WTC11 (cell line): ENCODE measurements at regions not wholly inside any gene's neighbourhood (a gene's known extent, or its start where the extent isn't known, plus 50 kb on each side); places are given as distances from the start of the nearest gene placed in this dataset.

Source experiments
- ATAC-seq: fragments of 200-7000 bp; cut with Tn5 transposase; 2 replicates; pipeline ENCODE4 v1.10.0; 2021; ENCODE audit warnings: mild to moderate bottlenecking, moderate library complexity
- CTCF ChIA-PET: fragments of 300-600 bp; sonication (Branson Sonifier 250); formaldehyde crosslinking; loops from one replicate; lab custom pipeline; 2021; ENCODE audit warnings: antibody characterized with exemption; lab: Charles Lee
- POLR2A ChIA-PET: fragments of 350-600 bp; sonication (Branson Sonifier 250); formaldehyde crosslinking; loops from one replicate; lab custom pipeline; 2021; ENCODE audit warnings: antibody characterized with exemption; lab: Charles Lee
- DNase-seq: peaks from one replicate; pipeline ENCODE4 v3.0.0; 2021; ENCODE audit warnings: low spot score
- H3K27ac Mint-ChIP-seq: 2 replicates; pipeline ENCODE4 v1.8.0; 2021; ENCODE audit warnings: mixed read lengths
- H3K27me3 Mint-ChIP-seq: 2 replicates; pipeline ENCODE4 v1.8.0; 2021; ENCODE audit warnings: low read depth, mild to moderate bottlenecking, moderate library complexity, mixed read lengths
- H3K36me3 Mint-ChIP-seq: 2 replicates; pipeline ENCODE4 v1.8.0; 2021; ENCODE audit warnings: mixed read lengths
- H3K4me1 Mint-ChIP-seq: 2 replicates; pipeline ENCODE4 v1.8.0; 2022; ENCODE audit warnings: mixed read lengths
- H3K4me3 Mint-ChIP-seq: 2 replicates; pipeline ENCODE4 v1.8.0; 2021; ENCODE audit warnings: mild to moderate bottlenecking, moderate library complexity, mixed read lengths
- H3K9me3 Mint-ChIP-seq: 2 replicates; pipeline ENCODE4 v1.8.0; 2021; ENCODE audit warnings: mixed read lengths
- ARID4B ChIP-seq: sonication (generic); formaldehyde crosslinking; IDR thresholded peaks from 2 replicates; pipeline ENCODE4 v1.8.0; 2023; ENCODE audit warnings: missing genetic modification reagents, mild to moderate bottlenecking, borderline replicate concordance
- CREB1 ChIP-seq: sonication (generic); formaldehyde crosslinking; IDR thresholded peaks from 2 replicates; pipeline ENCODE4 v1.8.0; 2023; ENCODE audit warnings: mild to moderate bottlenecking, missing genetic modification reagents
- E2F1 ChIP-seq: sonication (generic); formaldehyde crosslinking; IDR thresholded peaks from 2 replicates; pipeline ENCODE4 v1.8.0; 2022; ENCODE audit warnings: mild to moderate bottlenecking, missing genetic modification reagents
- E2F5 ChIP-seq: sonication (generic); formaldehyde crosslinking; IDR thresholded peaks from 2 replicates; pipeline ENCODE4 v1.8.1; 2022; ENCODE audit warnings: mild to moderate bottlenecking, moderate library complexity, missing genetic modification reagents
- ERG ChIP-seq: fragments of 250-450 bp; sonication (Bioruptor Pico); IDR thresholded peaks from 2 replicates; pipeline ENCODE4 v1.8.0; 2021; ENCODE audit warnings: mild to moderate bottlenecking
- ESRRA ChIP-seq: sonication (generic); formaldehyde crosslinking; IDR thresholded peaks from 2 replicates; pipeline ENCODE4 v1.8.1; 2022; ENCODE audit warnings: mild to moderate bottlenecking, missing genetic modification reagents, borderline replicate concordance
- GTF2I ChIP-seq: fragments of 250-450 bp; sonication (Bioruptor Pico); conservative IDR thresholded peaks from 2 replicates; pipeline ENCODE4 v1.4.0; 2021; ENCODE audit warnings: mild to moderate bottlenecking
- NFYB ChIP-seq: sonication (generic); formaldehyde crosslinking; conservative IDR thresholded peaks from 2 replicates; pipeline ENCODE4 v1.8.0; 2022; ENCODE audit warnings: low read depth, missing genetic modification reagents
- NR2C2 ChIP-seq: sonication (generic); formaldehyde crosslinking; IDR thresholded peaks from 2 replicates; pipeline ENCODE4 v1.8.0; 2022; ENCODE audit warnings: mild to moderate bottlenecking, missing genetic modification reagents
- NR3C1 ChIP-seq: sonication (generic); formaldehyde crosslinking; conservative IDR thresholded peaks from 2 replicates; pipeline ENCODE4 v1.8.1; 2023; ENCODE audit warnings: low read depth, mild to moderate bottlenecking, missing genetic modification reagents
- PREB ChIP-seq: sonication (generic); formaldehyde crosslinking; IDR thresholded peaks from 2 replicates; pipeline ENCODE4 v1.8.1; 2022; ENCODE audit warnings: mild to moderate bottlenecking, missing genetic modification reagents, moderate library complexity, borderline replicate concordance
- SMAD3 ChIP-seq: sonication (generic); formaldehyde crosslinking; IDR thresholded peaks from 2 replicates; pipeline ENCODE4 v1.8.0; 2022; ENCODE audit warnings: missing genetic modification reagents, mild to moderate bottlenecking, borderline replicate concordance
- ZNF281 ChIP-seq: sonication (generic); formaldehyde crosslinking; IDR thresholded peaks from 2 replicates; pipeline ENCODE4 v1.8.0; 2023; ENCODE audit warnings: mild to moderate bottlenecking, missing genetic modification reagents
- ZNF423 ChIP-seq: fragments of 250-450 bp; sonication (Bioruptor Pico); IDR thresholded peaks from 2 replicates; pipeline ENCODE4 v2.1.2; 2022; ENCODE audit warnings: mild to moderate bottlenecking, moderate library complexity
- ZNF425 ChIP-seq: fragments of 250-450 bp; sonication (Bioruptor Pico); conservative IDR thresholded peaks from 2 replicates; pipeline ENCODE4 v1.9.0; 2021; ENCODE audit warnings: mild to moderate bottlenecking
- ZNF512 ChIP-seq: sonication (generic); formaldehyde crosslinking; IDR thresholded peaks from 2 replicates; pipeline ENCODE4 v1.8.1; 2022; ENCODE audit warnings: missing genetic modification reagents, borderline replicate concordance

GRCh38 chrX:110852180-110852579 lies 56.6 kb upstream of the CHRDL1 start (continued):
- TF ChIP-seq PREB (CRISPR knock-in tag) (no peak), SMAD3 (CRISPR knock-in tag) (no peak)

DNA sequence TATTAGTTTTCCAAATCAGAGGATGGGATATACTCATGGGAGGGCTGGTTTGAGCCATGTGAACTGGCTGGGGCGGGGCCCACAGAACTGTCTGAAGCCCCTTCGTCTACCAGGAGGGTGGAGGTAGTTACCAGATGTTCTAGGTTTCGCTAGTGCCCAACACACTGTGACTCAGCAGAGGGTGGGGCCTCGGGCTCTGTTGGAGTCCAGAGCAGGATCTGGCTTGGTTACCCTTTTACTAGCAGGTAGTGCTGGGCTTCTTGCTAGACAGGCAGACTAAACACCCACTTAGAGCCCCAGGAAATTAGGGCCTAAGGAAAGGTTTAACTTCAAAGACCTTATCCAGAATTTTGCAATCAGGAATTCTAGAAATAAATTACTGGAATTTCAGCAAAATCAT lies 56.2 kb upstream of the CHRDL1 start:
- Mint-ChIP-seq H3K4me1 (peaks cover 3% of the 10 kb centered on the region; the same call in 1 of the 2 replicates), H3K9me3 (no peaks in the 10 kb centered on the region), H3K4me3 (no peak overlapping the region), H3K27ac (no peak overlapping the region), H3K36me3 (no peaks in the 10 kb centered on the region), H3K27me3 (no peaks in the 10 kb centered on the region)
- CTCF ChIA-PET, result no interaction called here
- TF ChIP-seq E2F5 (CRISPR knock-in tag) (no peak), NFYB (no peak), ESRRA (CRISPR knock-in tag) (no peak), ZNF512 (CRISPR knock-in tag) (no peak), ZNF281 (no peak), NR2C2 (CRISPR knock-in tag) (no peak), E2F1 (CRISPR knock-in tag) (no peak), ZNF423 (CRISPR knock-in tag) (no peak), NR3C1 (CRISPR knock-in tag) (no peak), CREB1 (CRISPR knock-in tag) (no peak), ARID4B (CRISPR knock-in tag) (no peak), GTF2I (CRISPR knock-in tag) (no peak), ZNF425 (CRISPR knock-in tag) (no peak), ERG (no peak)
- ATAC-seq (no peak), DNase-seq (peak; percentile 5)
- POLR2A ChIA-PET, result no interaction called here
